H1 (cell line): ENCODE measurements at regions not wholly inside any gene's neighbourhood (a gene's known extent, or its start where the extent isn't known, plus 50 kb on each side); places are given as distances from the start of the nearest gene placed in this dataset.

Experiments
- CTCF ChIA-PET: fragments of 300-600 bp; sonication (Branson Sonifier 250); formaldehyde crosslinking; loops from one replicate; lab custom pipeline; 2021; ENCODE audit not compliant: partially characterized antibody; lab: Charles Lee
- POLR2A ChIA-PET: fragments of 300-600 bp; sonication (Branson Sonifier 250); formaldehyde crosslinking; loops from one replicate; lab custom pipeline; 2021; ENCODE audit warnings: inconsistent platforms; ENCODE audit not compliant: partially characterized antibody; lab: Charles Lee
- DNase-seq, 2 experiments: peaks; one replicate each; pipeline versions ENCODE4 v3.0.0 to v3.0.0-alpha.2; 2010 to 2022; ENCODE audit warnings: low spot score in 2 of 2, low read depth in 1 of 2, mixed read lengths in 1 of 2
- FAIRE-seq: peaks from 2 replicates; lab custom pipeline; 2011; peaks lifted over from hg19 to GRCh38; lab: Jason Lieb, UNC
- H2AFZ ChIP-seq: 2 replicates; pipeline ENCODE4 v1.8.1; 2012; ENCODE audit warnings: low read length, inconsistent platforms
- H2AK5ac ChIP-seq: 2 replicates; pipeline ENCODE4 v1.6.1; 2013; ENCODE audit warnings: low read depth, low read length
- H2BK120ac ChIP-seq: replicated peaks from 2 replicates; pipeline ENCODE3; 2013; ENCODE audit warnings: low read depth, low read length, inconsistent platforms
- H2BK12ac ChIP-seq: 2 replicates; pipeline ENCODE4 v1.6.1; 2013; ENCODE audit warnings: low read depth, low read length
- H2BK15ac ChIP-seq: 2 replicates; pipeline ENCODE4 v1.6.1; 2013; ENCODE audit warnings: low read length
- H2BK20ac ChIP-seq: 2 replicates; pipeline ENCODE4 v1.6.1; 2013; ENCODE audit warnings: low read length
- H2BK5ac ChIP-seq: 2 replicates; pipeline ENCODE4 v1.6.1; 2013; ENCODE audit warnings: low read depth, low read length
- H3K14ac ChIP-seq: 2 replicates; pipeline ENCODE4 v1.6.1; 2013; ENCODE audit warnings: inconsistent platforms; ENCODE audit not compliant: insufficient read length
- H3K18ac ChIP-seq: 2 replicates; pipeline ENCODE4 v1.6.1; 2013; ENCODE audit warnings: low read length; ENCODE audit errors: extremely low read depth
- H3K23ac ChIP-seq: 2 replicates; pipeline ENCODE4 v1.6.1; 2013; ENCODE audit warnings: inconsistent platforms; ENCODE audit not compliant: insufficient read length
- H3K23me2 ChIP-seq: 2 replicates; pipeline ENCODE4 v1.6.1; 2013; ENCODE audit warnings: low read depth, low read length
- H3K27ac ChIP-seq: 2 replicates; pipeline ENCODE4 v1.6.1; 2011; ENCODE audit warnings: low read depth, low read length, inconsistent platforms
- H3K27me3 ChIP-seq, 4 experiments: replicated peaks in 1 of 4; 1 replicate in 1 of 4; 2 replicates in 3 of 4; pipeline versions ENCODE4 v1.6.1 to v1.8.1; 2011 to 2013; ENCODE audit warnings: low read length in 3 of 4, mild to moderate bottlenecking in 3 of 4, inconsistent platforms in 2 of 4, mixed read lengths in 2 of 4, moderate library complexity in 1 of 4; ENCODE audit not compliant: control insufficient read depth in 3 of 4, insufficient read depth in 3 of 4; ENCODE audit errors: extremely low read depth in 1 of 4
- H3K36me3 ChIP-seq, 4 experiments: 2 replicates each; pipeline versions ENCODE4 v1.6.1 to v1.8.1; 2011 to 2013; ENCODE audit warnings: mild to moderate bottlenecking in 4 of 4, low read length in 3 of 4, moderate library complexity in 2 of 4, control low read depth in 1 of 4, inconsistent platforms in 1 of 4; ENCODE audit not compliant: insufficient read depth in 4 of 4, control insufficient read depth in 2 of 4
- H3K4ac ChIP-seq: replicated peaks from 2 replicates; pipeline ENCODE3; 2013; ENCODE audit warnings: low read length, low read depth, mixed read lengths, inconsistent platforms; ENCODE audit not compliant: insufficient read length
- H3K4me1 ChIP-seq, 4 experiments: replicated peaks in 1 of 4; 1 replicate in 1 of 4; 2 replicates in 3 of 4; pipeline versions ENCODE4 v1.6.1 to v1.8.1; 2011 to 2013; ENCODE audit warnings: low read length in 3 of 4, inconsistent platforms in 2 of 4, mixed read lengths in 1 of 4; ENCODE audit not compliant: insufficient read depth in 4 of 4, control insufficient read depth in 3 of 4
- H3K4me2 ChIP-seq, 2 experiments: 2 replicates each; pipeline versions ENCODE4 v1.6.1 to v1.8.1; 2011 to 2013; ENCODE audit warnings: low read depth in 2 of 2, low read length in 2 of 2, control low read depth in 1 of 2, inconsistent platforms in 1 of 2, mild to moderate bottlenecking in 1 of 2; ENCODE audit not compliant: insufficient read depth in 1 of 2
- H3K4me3 ChIP-seq, 4 experiments: fragments of 200-600, 300-600 bp in 1 of 4; sonication (generic), shearing (Covaris generic), sonication (Bioruptor Twin) in 1 of 4; 2 replicates each; pipeline versions ENCODE4 v1.5.1 to v1.8.1; 2011 to 2016; ENCODE audit warnings: low read length in 4 of 4, low read depth in 3 of 4, control low read depth in 2 of 4, inconsistent platforms in 2 of 4, mild to moderate bottlenecking in 2 of 4, mixed read lengths in 1 of 4, moderate library complexity in 1 of 4; ENCODE audit not compliant: insufficient read depth in 2 of 4; ENCODE audit errors: extremely low read depth in 1 of 4
- H3K56ac ChIP-seq: replicated peaks from 2 replicates; pipeline ENCODE3; 2013; ENCODE audit warnings: low read depth, mild to moderate bottlenecking, mixed read lengths, low read length, inconsistent platforms; ENCODE audit not compliant: insufficient read length
- H3K79me1 ChIP-seq: 2 replicates; pipeline ENCODE4 v1.6.1; 2013; ENCODE audit warnings: low read depth, low read length, control low read depth
- H3K79me2 ChIP-seq, 2 experiments: 2 replicates each; pipeline versions ENCODE4 v1.6.1 to v1.8.1; 2012 to 2013; ENCODE audit warnings: low read length in 2 of 2, mild to moderate bottlenecking in 2 of 2, inconsistent platforms in 1 of 2; ENCODE audit not compliant: insufficient read depth in 2 of 2, control insufficient read depth in 1 of 2
- H3K9ac ChIP-seq, 4 experiments: replicated peaks in 1 of 4; 1 replicate in 1 of 4; 2 replicates in 3 of 4; pipeline versions ENCODE4 v1.6.1 to v1.8.1; 2011 to 2013; ENCODE audit warnings: low read depth in 3 of 4, low read length in 3 of 4, control low read depth in 2 of 4, mild to moderate bottlenecking in 2 of 4, moderate library complexity in 2 of 4, inconsistent platforms in 1 of 4; ENCODE audit errors: extremely low read depth in 1 of 4
- H3K9me3 ChIP-seq, 2 experiments: 2 replicates each; pipeline versions ENCODE4 v1.6.1 to v1.8.1; 2012 to 2013; ENCODE audit warnings: mild to moderate bottlenecking in 2 of 2, moderate library complexity in 2 of 2, control low read depth in 1 of 2, inconsistent platforms in 1 of 2, low read depth in 1 of 2, low read length in 1 of 2, mixed read lengths in 1 of 2; ENCODE audit not compliant: insufficient read depth in 2 of 2
- H4K20me1 ChIP-seq, 2 experiments: replicated peaks in 1 of 2; 2 replicates each; pipeline versions ENCODE3 to v1.8.1; 2011 to 2013; ENCODE audit warnings: inconsistent platforms in 2 of 2, low read length in 2 of 2, mild to moderate bottlenecking in 1 of 2; ENCODE audit not compliant: insufficient read depth in 2 of 2, control insufficient read depth in 1 of 2
- H4K5ac ChIP-seq: 2 replicates; pipeline ENCODE4 v1.6.1; 2013; ENCODE audit warnings: low read length, low read depth, mixed read lengths, inconsistent platforms; ENCODE audit not compliant: insufficient read length
- H4K8ac ChIP-seq: 2 replicates; pipeline ENCODE4 v1.8.0; 2013; ENCODE audit warnings: mild to moderate bottlenecking, moderate library complexity, low read length, inconsistent platforms; ENCODE audit not compliant: insufficient read depth; ENCODE audit errors: extremely low read depth
- H4K91ac ChIP-seq: replicated peaks from 2 replicates; pipeline ENCODE3; 2013; ENCODE audit warnings: low read length, mixed read lengths, inconsistent platforms; ENCODE audit not compliant: insufficient read length
- KDM4A ChIP-seq: IDR thresholded peaks from one replicate; pipeline ENCODE4 v1.7.1; 2012; ENCODE audit warnings: low read depth, mild to moderate bottlenecking, moderate library complexity, low read length, inconsistent platforms; ENCODE audit not compliant: severe bottlenecking
- ZNF274 ChIP-seq: IDR thresholded peaks from 2 replicates; pipeline ENCODE4 v1.7.0; 2012; ENCODE audit warnings: low read length, borderline replicate concordance; ENCODE audit errors: extremely low read depth
- whole genome bisulfite sequencing, 2 experiments: shearing (Covaris generic) in 1 of 2; methylation state at CpG; one replicate each; pipeline versions ENCODE4 v1.1.6 to v1.1.7; 2013 to 2015; ENCODE audit warnings: low lambda C conversion rate in 2 of 2, mixed read lengths in 2 of 2, inconsistent platforms in 1 of 2, low coverage in 1 of 2, missing lambda C conversion rate in 1 of 2; ENCODE audit not compliant: insufficient replicate concordance in 2 of 2, insufficient coverage in 1 of 2, insufficient read length in 1 of 2; ENCODE audit errors: extremely low coverage in 1 of 2, missing lambda C conversion rate in 1 of 2; 5-methylcytosine and 5-hydroxymethylcytosine counted together

DNA sequence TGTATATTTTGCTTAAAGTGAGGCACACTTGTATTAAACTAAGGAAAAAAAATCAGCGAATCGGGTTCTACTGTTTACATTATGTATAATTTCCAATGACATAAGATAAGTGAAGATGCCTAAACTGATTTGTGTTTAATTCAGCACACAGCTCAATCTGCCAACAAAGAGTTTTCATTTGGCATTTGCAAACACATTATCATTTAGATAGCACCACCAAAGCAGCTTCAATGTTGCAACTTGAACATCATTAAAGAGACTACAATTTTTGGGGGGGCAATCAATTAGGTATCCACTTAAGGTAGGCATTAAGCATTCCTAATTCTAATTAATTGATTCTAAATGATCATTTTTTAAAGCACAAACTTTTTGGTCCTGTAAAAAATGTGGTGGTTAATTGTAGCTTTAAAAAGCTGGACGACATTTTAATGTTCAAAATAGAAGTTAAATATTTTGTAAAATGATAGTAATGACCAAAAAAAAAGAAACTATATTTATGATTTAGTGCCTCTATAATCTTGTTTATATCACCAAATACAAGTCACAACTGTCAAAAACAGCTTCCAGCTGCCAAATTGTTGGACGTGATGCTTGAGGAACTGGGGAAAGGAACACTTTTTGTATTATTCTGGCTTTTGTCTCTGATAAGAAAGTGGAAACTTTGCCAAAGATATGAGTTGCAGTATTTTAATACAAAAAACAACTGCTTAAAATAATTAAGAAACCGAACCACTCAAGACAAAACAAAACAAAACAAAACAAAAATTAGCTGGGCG, 57.1 kb downstream of the CYCS start:
- no peaks in the 10 kb centered on the region for H3K79me1 ChIP-seq
- H3K56ac ChIP-seq, result no peak overlapping the region
- no peak overlapping the region for H4K91ac ChIP-seq
- no peak overlapping the region for H3K4me2 ChIP-seq
- no peaks in the 10 kb centered on the region for H3K36me3 ChIP-seq
- H2BK20ac ChIP-seq, result no peak overlapping the region
- no peak overlapping the region for H3K9ac ChIP-seq
- H3K18ac ChIP-seq, result no peak overlapping the region
- peaks cover 1 to 2% of the 10 kb centered on the region in 2 experiments; a peak in 1 of 4 replicates for H3K9me3 ChIP-seq
- no peak overlapping the region for H3K4me3 ChIP-seq
- H4K8ac ChIP-seq, result no peak overlapping the region
- H3K27ac ChIP-seq, result no peak overlapping the region
- H2AFZ ChIP-seq, result no peak overlapping the region
- 77% methylated on average over 6 of the region's 6 CpGs; no CpG with 5 or more reads in 1 of the 2 experiments for WGBS, 2 experiments
- POLR2A ChIA-PET, result no interaction called here
- H2BK15ac ChIP-seq, result no peak overlapping the region
- FAIRE-seq, result no peak
- DNase-seq, result no peak
- CTCF ChIA-PET, result interaction anchor here (0.6 to 2.4 kb wide), 8 partner anchors 8 to 256 kb away, joined by 3 to 9 read pairs (median 4); no protein-coding TSS in a partner anchor
- no peaks in the 10 kb centered on the region; a peak in 2 of 7 replicates for H3K4me1 ChIP-seq
- no peaks in the 10 kb centered on the region for H3K27me3 ChIP-seq
- no peak overlapping the region for H4K5ac ChIP-seq
- no peak overlapping the region for H2AK5ac ChIP-seq
- H2BK5ac ChIP-seq, result no peak overlapping the region
- H3K4ac ChIP-seq, result no peak overlapping the region
- no peaks in the 10 kb centered on the region for H4K20me1 ChIP-seq
- no peak overlapping the region for H3K23ac ChIP-seq
- H3K23me2 ChIP-seq, result no peaks in the 10 kb centered on the region
- no peak overlapping the region for H2BK12ac ChIP-seq
- H2BK120ac ChIP-seq, result no peak overlapping the region
- no peaks in the 10 kb centered on the region for H3K79me2 ChIP-seq
- H3K14ac ChIP-seq, result no peak overlapping the region
- TF ChIP-seq ZNF274 (no peak), KDM4A (no peak)
